GM19240 (cell line): ENCODE measurements at regions not wholly inside any gene's neighbourhood (a gene's known extent, or its start where the extent isn't known, plus 50 kb on each side); places are given as distances from the start of the nearest gene placed in this dataset.

Experiments used
- DNase-seq: peaks from one replicate; pipeline ENCODE4 v3.0.0; 2011; ENCODE audit warnings: low spot score; ENCODE audit not compliant: insufficient read length

- DNase-seq: peak; percentile 3
Measured at GRCh38 chr1:87812871-87813577, 484.3 kb downstream of the LMO4 start.

GRCh38 chr1:87814573-87814972 lies 485.9 kb downstream of the LMO4 start:
- DNase-seq: no peak

- no peak for DNase-seq
Measured at GRCh38 chr1:87816646-87817045, 488.0 kb downstream of the LMO4 start.

GRCh38 chr1:87820668-87821334 lies 492.1 kb downstream of the LMO4 start:
- no peak for DNase-seq

GRCh38 chr1:87821335-87821697 lies 492.6 kb downstream of the LMO4 start:
- no peak for DNase-seq

GRCh38 chr1:87826681-87827251 lies 498.1 kb downstream of the LMO4 start:
- peak; percentile 25 for DNase-seq

GRCh38 chr1:87829360-87829759 lies 500.7 kb downstream of the LMO4 start:
- DNase-seq: no peak

- no peak for DNase-seq
Measured at GRCh38 chr1:87830432-87830978, 501.8 kb downstream of the LMO4 start.

GRCh38 chr1:87833166-87833565 lies 504.5 kb downstream of the LMO4 start:
- DNase-seq: no peak

GRCh38 chr1:87834151-87834550 lies 505.5 kb downstream of the LMO4 start:
- no peak for DNase-seq

GRCh38 chr1:87834941-87835340 lies 506.3 kb downstream of the LMO4 start:
- DNase-seq: no peak

- DNase-seq: no peak
Measured at GRCh38 chr1:87840767-87841166, 512.1 kb downstream of the LMO4 start.

- DNase-seq: no peak
Measured at GRCh38 chr1:87841332-87841731, 512.7 kb downstream of the LMO4 start.

GRCh38 chr1:87842156-87842555 lies 513.5 kb downstream of the LMO4 start:
- DNase-seq: no peak

- DNase-seq: no peak
Measured at GRCh38 chr1:87844251-87844650, 515.6 kb downstream of the LMO4 start.

GRCh38 chr1:87851490-87851889 lies 522.8 kb downstream of the LMO4 start:
- DNase-seq: no peak

- no peak for DNase-seq
Measured at GRCh38 chr1:87852410-87853161, 523.9 kb downstream of the LMO4 start.

GRCh38 chr1:87853576-87854351 lies 525.1 kb downstream of the LMO4 start:
- no peak for DNase-seq

- DNase-seq: no peak
Measured at GRCh38 chr1:87863317-87863716, 534.6 kb downstream of the LMO4 start.

- no peak for DNase-seq
Measured at GRCh38 chr1:87864676-87865075, 536.0 kb downstream of the LMO4 start.

- no peak for DNase-seq
Measured at GRCh38 chr1:87866416-87866815, 537.7 kb downstream of the LMO4 start.
